Right lobe of liver (tissue), 4 donors: ENCODE measurements at regions not wholly inside any gene's neighbourhood (a gene's known extent, or its start where the extent isn't known, plus 50 kb on each side); places are given as distances from the start of the nearest gene placed in this dataset.

Experiments
- CTCF ChIP-seq, 4 donors: fragments of 200-600 bp in 3 of 4; fragments of 450-650 bp in 1 of 4; IDR thresholded peaks; one replicate each; pipeline versions ENCODE4 v1.5.1 to v1.8.0; 2016 to 2022; ENCODE audit warnings: antibody characterized with exemption in 4 of 4, mild to moderate bottlenecking in 2 of 4
- POLR2A ChIP-seq: fragments of 450-650 bp; IDR thresholded peaks from one replicate; pipeline ENCODE4 v1.6.1; 2017; ENCODE audit warnings: antibody characterized with exemption, mild to moderate bottlenecking
- donor health status: DM: no; HTN: no; CAD: no.
- donor health status: DM: no; HTN: no; CAD: no.
- donor health status: DM: no; HTN: yes; CAD: no.

GRCh38 chr12:123095078-123095881, 55.6 kb downstream of the PITPNM2 start:
- TF ChIP-seq POLR2A, result no peak
- TF ChIP-seq CTCF (IDR thresholded peaks at IDR 0.05), result no peak
